GM23338 (cell line): ENCODE measurements at regions not wholly inside any gene's neighbourhood (a gene's known extent, or its start where the extent isn't known, plus 50 kb on each side); places are given as distances from the start of the nearest gene placed in this dataset.

Source experiments
- CREB1 ChIP-seq: fragments of 250-450 bp; sonication (Bioruptor Pico); IDR thresholded peaks from 2 replicates; pipeline ENCODE4 v1.5.0; 2020; ENCODE audit warnings: low read depth, mild to moderate bottlenecking, moderate library complexity
- CTCF ChIP-seq, 2 experiments: fragments of 200-600 bp in 1 of 2; sonication (generic) in 1 of 2; conservative IDR thresholded peaks; 2 replicates each; pipeline versions ENCODE4 v1.5.1 to v1.6.1; 2016 to 2017; ENCODE audit warnings: antibody characterized with exemption in 2 of 2, low read depth in 2 of 2, mild to moderate bottlenecking in 2 of 2, moderate library complexity in 1 of 2
- ETS1 ChIP-seq: IDR thresholded peaks from 2 replicates; pipeline ENCODE4 v1.6.1; 2016; ENCODE audit warnings: antibody characterized with exemption
- EZH2 ChIP-seq: fragments of 200-600 bp; sonication (generic); IDR thresholded peaks from one replicate; pipeline ENCODE4 v1.8.0; 2017; ENCODE audit warnings: antibody characterized with exemption, mild to moderate bottlenecking, low read depth; ENCODE audit not compliant: unreplicated experiment
- EZH2phosphoT487 ChIP-seq: fragments of 200-600 bp; sonication (generic); IDR thresholded peaks from one replicate; pipeline ENCODE4 v1.8.1; 2018; ENCODE audit warnings: antibody characterized with exemption; ENCODE audit not compliant: unreplicated experiment
- JUNB ChIP-seq: IDR thresholded peaks from one replicate; pipeline ENCODE4 v1.6.1; 2016; ENCODE audit warnings: antibody characterized with exemption; ENCODE audit not compliant: unreplicated experiment
- POLR2AphosphoS5 ChIP-seq: IDR thresholded peaks from 2 replicates; pipeline ENCODE4 v1.6.1; 2016; ENCODE audit warnings: antibody characterized with exemption, low read depth
- REST ChIP-seq: IDR thresholded peaks from one replicate; pipeline ENCODE4 v1.6.1; 2018; ENCODE audit warnings: antibody characterized with exemption; ENCODE audit not compliant: unreplicated experiment

GRCh38 chr12:34287437-34287836 is 265.1 kb downstream of the ALG10 start:
- no peak for TF ChIP-seq EZH2phosphoT487
- TF ChIP-seq CTCF (conservative IDR thresholded peaks at IDR 0.05; ENCODE audit: low read depth in 2 of 2) = no peak
- TF ChIP-seq POLR2AphosphoS5 = no peak
- TF ChIP-seq EZH2 = no peak
- TF ChIP-seq ETS1 = no peak
- no peak for TF ChIP-seq JUNB
- TF ChIP-seq REST = no peak
- TF ChIP-seq CREB1 (CRISPR knock-in tag) = no peak
